Neural cell (in vitro differentiated cells): ENCODE measurements at regions not wholly inside any gene's neighbourhood (a gene's known extent, or its start where the extent isn't known, plus 50 kb on each side); places are given as distances from the start of the nearest gene placed in this dataset.

ENCODE experiments used
- H2AFZ ChIP-seq: fragments of 200-600, 300-800 bp; sonication (generic), shearing (Covaris generic); 2 replicates; pipeline ENCODE4 v1.6.0; 2014; ENCODE audit warnings: low read depth, mild to moderate bottlenecking, antibody characterized with exemption, low read length, moderate library complexity
- H3F3A ChIP-seq: fragments of 200-600 bp; shearing (Covaris generic); 2 replicates; pipeline ENCODE4 v1.6.1; 2016; ENCODE audit warnings: mild to moderate bottlenecking, moderate library complexity, mixed read lengths, antibody characterized with exemption, low read length; ENCODE audit not compliant: insufficient read depth, poor library complexity, severe bottlenecking
- H3K27ac ChIP-seq: fragments of 200-600, 300-800 bp; sonication (generic), shearing (Covaris generic); 2 replicates; pipeline ENCODE4 v1.5.1; 2014; ENCODE audit warnings: mild to moderate bottlenecking, low read length, moderate library complexity
- H3K27me3 ChIP-seq: fragments of 300-800, 200-600 bp; sonication (generic), shearing (Covaris generic); 2 replicates; pipeline ENCODE4 v1.6.0; 2014; ENCODE audit warnings: mild to moderate bottlenecking, low read depth, low read length, moderate library complexity; ENCODE audit not compliant: insufficient read depth
- H3K36me3 ChIP-seq: fragments of 300-800, 200-600 bp; sonication (generic), shearing (Covaris generic); 2 replicates; pipeline ENCODE4 v1.5.1; 2014; ENCODE audit warnings: mild to moderate bottlenecking, antibody characterized with exemption, low read length, moderate library complexity; ENCODE audit not compliant: insufficient read depth
- H3K4me2 ChIP-seq: fragments of 300-800, 200-600 bp; sonication (generic), shearing (Covaris generic); 2 replicates; pipeline ENCODE4 v1.6.0; 2014; ENCODE audit warnings: mild to moderate bottlenecking, low read length
- H3K4me3 ChIP-seq: fragments of 300-800, 200-600 bp; sonication (generic), shearing (Covaris generic); 2 replicates; pipeline ENCODE4 v1.5.1; 2014; ENCODE audit warnings: mild to moderate bottlenecking, low read length, moderate library complexity
- H3K79me2 ChIP-seq: fragments of 200-600 bp; shearing (Covaris generic); replicated peaks from 2 replicates; pipeline ENCODE4 v1.6.0; 2014; ENCODE audit warnings: mild to moderate bottlenecking, low read length, moderate library complexity; ENCODE audit not compliant: insufficient read depth
- H3K9ac ChIP-seq: fragments of 300-800, 200-600 bp; sonication (generic), shearing (Covaris generic); 2 replicates; pipeline ENCODE4 v1.6.1; 2016; ENCODE audit warnings: mild to moderate bottlenecking, low read length, mixed read lengths
- H3K9me2 ChIP-seq: fragments of 200-600 bp; shearing (Covaris generic); 2 replicates; pipeline ENCODE4 v1.6.1; 2016; ENCODE audit warnings: mild to moderate bottlenecking, low read length, mixed read lengths; ENCODE audit not compliant: insufficient read depth
- H3K9me3 ChIP-seq: fragments of 200-600, 300-800 bp; sonication (generic), shearing (Covaris generic); 2 replicates; pipeline ENCODE4 v1.6.1; 2016; ENCODE audit warnings: mild to moderate bottlenecking, mixed run types, low read length, moderate library complexity, mixed read lengths
- H4K20me1 ChIP-seq: fragments of 200-600 bp; shearing (Covaris generic); 2 replicates; pipeline ENCODE4 v1.6.1; 2016; ENCODE audit warnings: mild to moderate bottlenecking, mixed run types; ENCODE audit not compliant: insufficient read depth
- EP300 ChIP-seq: fragments of 450-650 bp; conservative IDR thresholded peaks from 2 replicates; pipeline ENCODE4 v1.6.1; 2014; ENCODE audit warnings: antibody characterized with exemption, mild to moderate bottlenecking, moderate library complexity; ENCODE audit not compliant: poor library complexity, severe bottlenecking
- EZH2 ChIP-seq: fragments of 200-600, 300-800 bp; shearing (Covaris generic), sonication (generic); IDR thresholded peaks from 2 replicates; pipeline ENCODE4 v1.6.1; 2014; ENCODE audit warnings: antibody characterized with exemption, low read length, borderline replicate concordance, mild to moderate bottlenecking; ENCODE audit not compliant: insufficient read depth, poor library complexity, severe bottlenecking
- MXI1 ChIP-seq: fragments of 450-650 bp; conservative IDR thresholded peaks from 2 replicates; pipeline ENCODE4 v1.6.1; 2014; ENCODE audit warnings: antibody characterized with exemption, mild to moderate bottlenecking; ENCODE audit not compliant: poor library complexity, severe bottlenecking
- POLR2AphosphoS5 ChIP-seq: IDR thresholded peaks from 2 replicates; pipeline ENCODE4 v1.6.1; 2012
- RAD21 ChIP-seq: fragments of 450-650 bp; conservative IDR thresholded peaks from 2 replicates; pipeline ENCODE4 v1.6.1; 2014; ENCODE audit warnings: antibody characterized with exemption, mild to moderate bottlenecking, moderate library complexity
- SMC3 ChIP-seq: fragments of 450-650 bp; conservative IDR thresholded peaks from 2 replicates; pipeline ENCODE4 v1.6.1; 2014; ENCODE audit warnings: antibody characterized with exemption, mild to moderate bottlenecking, moderate library complexity; ENCODE audit not compliant: poor library complexity
- TAF1 ChIP-seq: IDR thresholded peaks from 2 replicates; pipeline ENCODE4 v1.6.1; 2012; ENCODE audit warnings: low read depth
- TF ChIP-seq, protein P1 (sequence below): IDR thresholded peaks from 2 replicates; pipeline ENCODE4 v1.6.1; 2012; ENCODE audit warnings: borderline replicate concordance
- TF ChIP-seq, protein P2 (sequence below): fragments of 450-650 bp; IDR thresholded peaks from 2 replicates; pipeline ENCODE4 v1.5.1; 2014; ENCODE audit warnings: antibody characterized with exemption, mild to moderate bottlenecking, moderate library complexity; ENCODE audit not compliant: poor library complexity, severe bottlenecking

DNA sequence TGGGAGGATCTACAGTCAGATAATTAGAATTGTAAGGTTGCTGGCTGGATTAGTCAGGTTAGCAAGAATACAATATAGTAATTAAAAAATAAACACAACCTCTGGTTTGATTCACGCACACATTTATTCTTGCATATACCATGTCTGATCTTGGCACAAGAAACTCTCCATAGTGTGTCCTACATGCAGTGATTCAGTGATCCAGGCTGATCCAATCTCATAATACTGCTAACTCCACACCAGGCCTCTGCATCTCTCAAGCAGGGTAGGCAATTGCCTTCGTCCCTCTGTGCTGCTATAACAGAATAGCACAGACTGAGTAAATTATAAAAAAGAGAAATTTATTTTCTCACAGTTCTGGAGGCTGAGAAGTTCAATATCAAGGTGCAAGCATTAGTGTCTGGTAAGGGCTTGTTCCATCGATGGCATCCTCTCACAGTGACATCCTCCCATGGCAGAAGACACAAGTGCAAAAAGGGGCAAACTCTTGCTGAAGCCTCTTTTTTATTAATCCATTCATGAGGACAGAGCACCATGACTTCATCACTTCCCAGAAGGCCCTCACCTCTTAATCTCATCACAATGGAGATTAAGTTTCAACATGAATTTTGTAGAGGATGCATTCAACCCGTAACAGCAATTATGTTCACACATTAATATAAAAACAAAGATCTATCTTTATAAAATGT, 741.0 kb upstream of the NCAM2 start:
- no peaks in the 10 kb centered on the region for H4K20me1 ChIP-seq
- no peaks in the 10 kb centered on the region for H3K9me2 ChIP-seq
- H3K9me3 ChIP-seq: no peaks in the 10 kb centered on the region
- no peak overlapping the region for H3K4me2 ChIP-seq
- H3F3A ChIP-seq: no peaks in the 10 kb centered on the region
- H3K79me2 ChIP-seq: no peaks in the 10 kb centered on the region
- no peaks in the 10 kb centered on the region for H3K36me3 ChIP-seq
- H2AFZ ChIP-seq: no peak overlapping the region
- H3K27ac ChIP-seq: no peak overlapping the region
- no peak for TF ChIP-seq POLR2AphosphoS5
- no peak for TF ChIP-seq EP300
- TF ChIP-seq MXI1: no peak
- no peak for TF ChIP-seq TAF1
- no peak for TF ChIP-seq SMC3
- TF ChIP-seq RAD21: no peak
- TF ChIP-seq EZH2: no peak
- TF ChIP-seq, protein P1, sequence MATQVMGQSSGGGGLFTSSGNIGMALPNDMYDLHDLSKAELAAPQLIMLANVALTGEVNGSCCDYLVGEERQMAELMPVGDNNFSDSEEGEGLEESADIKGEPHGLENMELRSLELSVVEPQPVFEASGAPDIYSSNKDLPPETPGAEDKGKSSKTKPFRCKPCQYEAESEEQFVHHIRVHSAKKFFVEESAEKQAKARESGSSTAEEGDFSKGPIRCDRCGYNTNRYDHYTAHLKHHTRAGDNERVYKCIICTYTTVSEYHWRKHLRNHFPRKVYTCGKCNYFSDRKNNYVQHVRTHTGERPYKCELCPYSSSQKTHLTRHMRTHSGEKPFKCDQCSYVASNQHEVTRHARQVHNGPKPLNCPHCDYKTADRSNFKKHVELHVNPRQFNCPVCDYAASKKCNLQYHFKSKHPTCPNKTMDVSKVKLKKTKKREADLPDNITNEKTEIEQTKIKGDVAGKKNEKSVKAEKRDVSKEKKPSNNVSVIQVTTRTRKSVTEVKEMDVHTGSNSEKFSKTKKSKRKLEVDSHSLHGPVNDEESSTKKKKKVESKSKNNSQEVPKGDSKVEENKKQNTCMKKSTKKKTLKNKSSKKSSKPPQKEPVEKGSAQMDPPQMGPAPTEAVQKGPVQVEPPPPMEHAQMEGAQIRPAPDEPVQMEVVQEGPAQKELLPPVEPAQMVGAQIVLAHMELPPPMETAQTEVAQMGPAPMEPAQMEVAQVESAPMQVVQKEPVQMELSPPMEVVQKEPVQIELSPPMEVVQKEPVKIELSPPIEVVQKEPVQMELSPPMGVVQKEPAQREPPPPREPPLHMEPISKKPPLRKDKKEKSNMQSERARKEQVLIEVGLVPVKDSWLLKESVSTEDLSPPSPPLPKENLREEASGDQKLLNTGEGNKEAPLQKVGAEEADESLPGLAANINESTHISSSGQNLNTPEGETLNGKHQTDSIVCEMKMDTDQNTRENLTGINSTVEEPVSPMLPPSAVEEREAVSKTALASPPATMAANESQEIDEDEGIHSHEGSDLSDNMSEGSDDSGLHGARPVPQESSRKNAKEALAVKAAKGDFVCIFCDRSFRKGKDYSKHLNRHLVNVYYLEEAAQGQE: no peak
- no peaks in the 10 kb centered on the region for H3K27me3 ChIP-seq
- no peak overlapping the region for H3K9ac ChIP-seq
- no peak overlapping the region for H3K4me3 ChIP-seq

DNA sequence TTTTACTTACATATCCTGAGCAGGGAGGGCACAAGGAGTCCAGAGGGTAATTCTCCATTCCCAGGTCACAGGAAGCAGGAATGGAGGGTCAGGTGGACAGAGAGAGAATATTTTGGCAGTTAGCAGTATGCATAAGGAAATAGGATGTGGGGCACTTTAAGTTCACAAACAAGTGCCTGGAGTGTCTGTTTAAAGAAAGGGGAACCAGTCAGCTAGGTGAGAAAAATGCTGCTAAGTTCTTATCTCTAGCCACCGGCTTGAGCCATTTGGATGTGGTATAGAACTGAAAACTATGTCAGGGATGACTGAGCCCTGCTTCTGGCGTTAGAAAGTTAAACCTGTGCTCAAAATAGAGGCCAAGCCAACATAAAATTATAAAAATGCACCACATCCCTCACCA, 739.7 kb upstream of the NCAM2 start:
- no peaks in the 10 kb centered on the region for H3K79me2 ChIP-seq
- TF ChIP-seq POLR2AphosphoS5: no peak
- TF ChIP-seq EZH2: no peak
- no peak for TF ChIP-seq TAF1
- TF ChIP-seq EP300: no peak
- TF ChIP-seq MXI1: no peak
- TF ChIP-seq, protein P1: no peak
- TF ChIP-seq, protein P2, sequence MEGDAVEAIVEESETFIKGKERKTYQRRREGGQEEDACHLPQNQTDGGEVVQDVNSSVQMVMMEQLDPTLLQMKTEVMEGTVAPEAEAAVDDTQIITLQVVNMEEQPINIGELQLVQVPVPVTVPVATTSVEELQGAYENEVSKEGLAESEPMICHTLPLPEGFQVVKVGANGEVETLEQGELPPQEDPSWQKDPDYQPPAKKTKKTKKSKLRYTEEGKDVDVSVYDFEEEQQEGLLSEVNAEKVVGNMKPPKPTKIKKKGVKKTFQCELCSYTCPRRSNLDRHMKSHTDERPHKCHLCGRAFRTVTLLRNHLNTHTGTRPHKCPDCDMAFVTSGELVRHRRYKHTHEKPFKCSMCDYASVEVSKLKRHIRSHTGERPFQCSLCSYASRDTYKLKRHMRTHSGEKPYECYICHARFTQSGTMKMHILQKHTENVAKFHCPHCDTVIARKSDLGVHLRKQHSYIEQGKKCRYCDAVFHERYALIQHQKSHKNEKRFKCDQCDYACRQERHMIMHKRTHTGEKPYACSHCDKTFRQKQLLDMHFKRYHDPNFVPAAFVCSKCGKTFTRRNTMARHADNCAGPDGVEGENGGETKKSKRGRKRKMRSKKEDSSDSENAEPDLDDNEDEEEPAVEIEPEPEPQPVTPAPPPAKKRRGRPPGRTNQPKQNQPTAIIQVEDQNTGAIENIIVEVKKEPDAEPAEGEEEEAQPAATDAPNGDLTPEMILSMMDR: no peak
- no peak for TF ChIP-seq SMC3
- no peak for TF ChIP-seq RAD21
- no peaks in the 10 kb centered on the region for H3K9me3 ChIP-seq
- H3K36me3 ChIP-seq: no peaks in the 10 kb centered on the region
- no peaks in the 10 kb centered on the region for H3K27me3 ChIP-seq
- no peak overlapping the region for H3K9ac ChIP-seq
- H3K27ac ChIP-seq: no peak overlapping the region
- H3K9me2 ChIP-seq: no peaks in the 10 kb centered on the region
- no peaks in the 10 kb centered on the region for H4K20me1 ChIP-seq
- no peak overlapping the region for H2AFZ ChIP-seq
- no peak overlapping the region for H3K4me3 ChIP-seq
- H3K4me2 ChIP-seq: no peak overlapping the region
- H3F3A ChIP-seq: no peaks in the 10 kb centered on the region
